UCSD-AML1 (cell line): ENCODE measurements at regions not wholly inside any gene's neighbourhood (a gene's known extent, or its start where the extent isn't known, plus 50 kb on each side); places are given as distances from the start of the nearest gene placed in this dataset.
A peak's percentile ranks its signal among the peaks of the same experiment; 100 is the strongest.
"Not testable (repeated sequence)": the region's sequence is repeated elsewhere in the genome, so short reads cannot be mapped to it uniquely, and the experiment has no call there.

ENCODE experiments used
- DNase-seq: peaks from one replicate; lab custom pipeline; 2025; ENCODE audit not compliant: unreplicated experiment; lab: John Stamatoyannopoulos, UW

DNA sequence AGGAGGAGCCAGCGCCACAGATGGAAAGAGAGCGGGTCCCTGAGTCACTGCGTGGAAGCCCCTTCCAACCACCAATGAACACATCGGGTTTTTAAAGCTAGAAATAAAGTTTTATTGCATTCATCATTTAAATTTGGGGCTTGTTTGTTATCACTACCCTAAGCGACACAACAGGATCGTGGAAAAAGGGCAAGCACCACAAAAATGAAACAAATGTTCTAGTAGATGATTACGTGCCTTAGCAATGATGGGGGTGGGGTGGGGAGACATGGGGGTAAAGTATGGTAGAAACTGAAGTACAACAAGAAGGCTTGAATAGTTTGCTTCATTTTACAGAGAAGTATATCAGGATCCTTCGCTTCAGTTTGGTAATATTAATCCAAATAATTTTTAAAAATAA is 221.6 kb upstream of the ATP10A start:
- no peak for DNase-seq

DNA sequence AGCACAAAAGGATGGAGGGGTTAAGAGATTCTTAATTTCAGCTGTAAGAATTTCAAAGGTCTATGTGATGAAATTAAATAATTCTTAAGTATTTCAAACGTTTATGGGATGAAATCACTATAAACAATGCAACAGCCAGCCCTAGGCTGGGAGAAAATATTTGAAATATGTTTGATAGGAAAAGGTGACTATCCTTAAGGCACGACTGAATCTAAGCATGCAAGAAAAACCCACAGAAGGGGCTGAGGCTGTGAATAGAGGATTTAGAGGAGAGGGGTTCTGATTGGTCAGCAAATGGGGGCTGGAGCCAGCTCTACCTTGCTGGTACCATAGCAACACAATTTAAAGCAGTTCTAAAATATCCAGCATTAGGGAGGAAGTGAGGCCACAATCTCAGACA is 220.8 kb upstream of the ATP10A start:
- no peak for DNase-seq

DNA sequence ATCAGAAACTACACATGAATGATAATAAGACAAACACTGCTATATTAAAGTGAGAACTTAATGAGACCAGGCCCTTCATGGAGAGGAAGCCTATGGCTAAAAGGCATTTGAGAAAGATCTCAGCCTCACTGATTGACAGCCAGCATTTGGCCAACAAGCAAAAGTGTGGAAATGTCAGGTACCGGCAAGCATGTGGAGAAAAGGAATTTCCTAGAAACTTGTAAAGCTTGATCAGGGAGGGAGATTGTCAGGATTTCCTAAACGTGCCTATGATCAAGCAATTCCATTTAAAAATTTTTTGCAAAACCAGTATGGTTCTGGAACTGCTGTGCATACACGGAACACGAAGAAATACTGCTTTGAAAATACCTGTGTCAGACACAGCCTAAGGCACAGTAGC is 220.3 kb upstream of the ATP10A start:
- DNase-seq = no peak

DNA sequence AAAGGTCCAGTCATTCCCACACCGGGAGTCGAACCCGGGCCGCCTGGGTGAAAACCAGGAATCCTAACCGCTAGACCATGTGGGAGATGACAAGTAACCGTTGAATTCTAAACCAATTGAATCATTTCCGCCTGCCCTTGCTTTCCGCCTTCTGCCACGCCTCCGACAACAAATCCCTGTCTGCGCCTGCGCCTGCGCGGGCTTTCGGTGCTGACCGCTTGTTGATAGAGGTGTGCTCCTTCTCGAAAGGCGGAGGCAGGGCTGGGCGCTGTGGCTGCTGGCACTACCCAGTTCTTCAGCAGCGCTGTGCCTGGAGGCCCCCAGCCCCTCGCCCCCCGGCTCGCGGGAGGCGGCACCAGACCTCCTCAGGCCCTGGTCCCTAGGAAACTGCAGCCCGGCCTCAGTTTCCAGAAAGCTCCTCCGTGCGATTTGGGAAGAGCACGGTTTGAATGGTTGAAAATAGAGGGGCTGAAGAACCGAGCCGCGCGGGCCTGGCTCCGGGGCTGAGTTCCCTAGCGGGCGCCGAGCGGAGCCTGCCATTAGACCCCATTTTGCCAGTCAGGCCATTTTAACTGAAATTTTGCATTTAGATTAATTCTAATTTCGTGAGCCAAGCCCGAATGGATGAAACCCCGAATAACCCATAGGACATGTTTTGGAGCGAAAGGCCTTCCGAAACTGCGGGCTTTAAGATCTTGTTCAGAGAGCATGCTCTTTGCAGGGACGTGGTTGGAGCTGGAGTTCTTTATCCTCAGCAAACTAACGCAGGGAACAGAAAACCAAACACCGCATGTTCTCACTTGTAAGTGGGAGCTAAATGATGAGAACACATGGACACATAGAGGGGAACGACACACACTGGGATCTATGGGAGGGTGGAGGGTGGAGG is 219.3 kb upstream of the ATP10A start:
- DNase-seq = peak; percentile 96

DNA sequence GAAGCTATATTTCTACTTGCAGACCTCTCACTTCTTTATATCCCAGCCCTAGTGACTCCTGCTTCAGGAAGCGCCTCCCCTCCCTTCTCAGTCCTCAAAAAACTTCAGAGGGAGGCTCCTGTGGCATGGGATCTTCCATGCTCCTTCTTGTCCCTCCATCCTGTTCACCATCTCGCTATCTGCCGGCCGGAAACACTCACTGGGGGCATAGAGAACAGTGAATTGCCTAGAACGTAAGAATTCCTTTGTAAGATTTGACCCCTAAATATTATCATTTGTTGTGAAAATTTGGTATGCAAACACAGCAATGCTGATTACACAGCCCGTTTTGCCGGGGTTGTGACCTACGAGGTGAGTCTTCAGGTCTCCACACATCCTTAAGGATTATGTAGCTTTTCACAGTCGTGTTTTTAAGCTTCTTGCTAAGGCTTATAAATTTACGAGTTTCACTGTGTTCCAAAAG is 218.7 kb upstream of the ATP10A start:
- DNase-seq = no peak

DNA sequence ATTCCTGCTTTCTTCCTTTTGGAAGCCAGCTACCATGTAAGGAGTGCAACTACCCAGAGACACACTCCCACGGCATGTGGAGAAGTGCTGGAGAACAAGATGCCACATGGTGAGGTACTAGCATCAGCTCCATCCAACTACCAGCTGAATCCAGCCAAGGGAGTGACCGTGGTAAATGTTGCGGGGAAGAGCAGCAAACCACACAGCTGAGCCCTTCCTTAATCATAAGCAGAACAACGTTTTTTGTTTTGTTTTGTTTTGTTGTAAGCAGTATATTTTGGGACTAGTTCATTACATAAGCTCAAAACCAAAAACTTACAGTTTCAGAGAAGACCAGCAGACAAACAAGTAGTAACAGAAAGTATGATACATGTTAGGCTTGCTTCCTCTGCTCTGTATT is 212.6 kb upstream of the ATP10A start:
- DNase-seq = no peak

DNA sequence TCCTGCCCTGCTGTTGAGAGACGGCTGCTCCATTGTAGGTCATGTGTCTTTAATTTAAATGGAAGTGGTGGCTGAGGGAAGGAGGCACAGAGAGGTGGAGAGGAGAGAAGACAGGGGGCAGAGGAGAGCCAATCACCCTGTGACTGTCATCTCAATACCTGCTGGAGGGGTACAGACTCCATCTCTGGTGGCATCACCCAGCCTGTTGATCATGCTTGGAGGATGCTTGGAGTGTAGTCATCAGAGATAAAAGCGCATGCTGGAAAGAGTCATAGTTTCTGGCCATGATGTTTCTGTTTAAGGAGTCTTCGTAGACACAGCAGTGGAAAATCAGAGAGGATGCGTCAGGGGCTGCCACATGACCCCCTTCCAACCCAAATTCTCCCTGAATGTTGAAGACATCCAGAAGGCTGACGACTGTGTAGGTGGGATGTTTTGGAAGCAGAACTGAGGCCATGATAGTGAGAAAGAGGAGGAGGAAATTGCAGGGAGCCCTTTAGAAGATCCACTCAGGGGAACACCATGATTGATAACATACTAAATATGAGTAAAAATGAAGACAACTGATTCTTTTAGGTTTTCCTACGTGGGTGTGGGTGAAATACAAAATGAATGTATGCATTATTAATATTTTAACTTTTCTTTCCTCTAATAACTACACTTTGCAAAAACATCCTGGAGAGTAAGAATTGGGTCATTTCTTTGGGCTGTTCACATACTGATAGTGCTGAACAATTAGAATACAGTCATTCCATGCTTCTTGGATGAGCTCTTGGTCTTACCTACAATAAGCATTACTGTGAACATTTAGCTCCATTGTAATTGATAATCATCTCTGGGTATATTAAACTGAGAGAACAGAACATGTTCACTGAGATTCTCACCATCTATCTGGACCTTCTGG is 210.6 kb upstream of the ATP10A start:
- no peak for DNase-seq

DNA sequence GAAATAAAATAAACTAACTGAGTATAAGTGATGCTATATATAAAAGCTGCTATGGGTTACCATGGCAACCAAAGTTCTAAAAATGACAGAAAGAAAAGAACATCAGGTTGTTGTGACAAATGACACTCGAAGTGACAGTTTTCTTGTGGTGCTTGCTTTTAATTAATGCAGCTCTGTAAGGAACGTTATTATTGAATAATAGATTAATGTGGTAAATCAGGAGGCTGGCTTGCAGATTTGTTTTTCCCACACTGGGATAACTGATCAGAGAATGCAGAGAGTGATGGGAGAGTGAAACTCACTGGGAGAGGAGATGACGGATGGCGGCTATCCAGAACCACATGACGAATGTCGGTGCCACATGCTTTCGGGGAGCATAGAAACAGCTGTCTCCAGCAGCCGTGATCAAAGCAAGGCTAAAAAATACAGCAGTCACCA is 207.0 kb upstream of the ATP10A start:
- no peak for DNase-seq

DNA sequence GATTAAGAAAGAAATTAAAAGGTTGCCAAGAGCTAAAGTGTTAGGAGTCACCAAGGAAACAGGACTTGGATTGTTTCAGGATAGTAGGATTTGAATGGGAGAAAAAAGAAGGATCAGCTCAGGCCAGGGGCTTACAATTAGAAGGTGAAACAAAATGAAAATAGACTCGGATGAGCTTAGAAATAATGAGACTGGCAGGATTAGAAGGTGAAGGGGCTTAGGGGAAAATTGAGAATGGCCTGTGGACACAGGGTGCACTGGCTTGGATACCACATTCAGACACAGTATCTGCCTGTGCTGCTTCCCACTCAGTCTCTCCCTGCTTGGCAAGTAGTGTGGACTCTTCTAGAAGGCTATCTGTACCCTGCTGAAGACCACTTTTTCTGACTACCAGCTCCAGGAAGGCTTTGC is 206.1 kb upstream of the ATP10A start:
- DNase-seq = no peak

DNA sequence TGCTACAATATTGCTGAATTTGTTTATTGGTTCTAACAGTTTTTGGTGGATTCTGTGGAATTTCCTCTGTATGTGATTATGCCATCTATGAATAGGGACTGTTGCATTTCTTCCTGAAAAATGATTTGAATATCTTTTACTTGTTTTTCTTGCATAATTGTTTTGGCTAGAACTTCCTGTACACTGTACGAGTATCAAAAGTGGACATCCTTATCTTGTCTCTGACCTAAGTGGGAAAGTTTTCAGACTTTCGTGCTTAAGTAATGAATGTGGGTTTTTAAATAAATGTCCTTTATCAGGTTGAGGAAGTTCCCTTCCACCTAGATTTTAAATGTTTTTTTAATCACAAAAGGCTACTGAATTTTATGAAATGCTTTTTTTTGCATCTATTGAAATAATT is 203.8 kb upstream of the ATP10A start:
- DNase-seq = no peak

DNA sequence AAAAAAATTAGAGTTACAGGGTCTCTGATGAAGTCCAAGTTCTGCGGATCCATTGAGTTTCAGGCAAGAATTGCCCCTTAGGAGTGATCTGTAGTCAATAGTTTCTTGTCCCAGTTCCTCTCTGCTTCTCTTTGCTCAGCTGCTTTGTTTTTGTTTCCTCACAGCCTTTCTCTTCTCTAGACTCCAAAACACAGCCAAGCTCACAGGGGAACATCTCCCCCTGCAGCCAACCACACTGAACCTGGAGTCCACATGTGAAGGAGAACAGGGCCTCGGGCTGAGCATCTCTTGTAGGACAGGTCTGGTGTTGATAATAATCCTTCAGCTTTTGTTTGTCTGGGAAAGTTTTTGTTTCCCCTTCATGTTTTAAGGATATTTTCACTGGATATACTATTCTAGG is 202.6 kb upstream of the ATP10A start:
- no peak for DNase-seq

DNA sequence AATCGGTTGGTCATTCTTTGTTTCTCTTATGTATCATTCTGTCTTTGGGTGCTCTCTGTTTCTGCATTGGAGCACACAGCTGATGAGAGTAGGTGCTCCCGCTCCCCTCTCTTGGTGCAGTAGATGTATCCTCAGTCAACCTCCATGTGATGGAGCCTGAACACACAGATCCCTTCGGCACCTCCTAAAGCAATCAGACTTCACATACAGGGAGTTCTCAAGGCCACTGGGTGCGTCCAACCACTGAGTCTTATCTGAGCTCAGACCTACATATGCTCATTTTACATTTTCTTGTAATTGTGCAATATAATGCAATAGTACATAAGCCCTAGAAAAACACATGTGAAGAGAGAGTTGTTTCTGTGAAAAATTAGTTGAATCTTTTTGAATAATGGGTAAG is 198.1 kb upstream of the ATP10A start:
- DNase-seq = no peak

DNA sequence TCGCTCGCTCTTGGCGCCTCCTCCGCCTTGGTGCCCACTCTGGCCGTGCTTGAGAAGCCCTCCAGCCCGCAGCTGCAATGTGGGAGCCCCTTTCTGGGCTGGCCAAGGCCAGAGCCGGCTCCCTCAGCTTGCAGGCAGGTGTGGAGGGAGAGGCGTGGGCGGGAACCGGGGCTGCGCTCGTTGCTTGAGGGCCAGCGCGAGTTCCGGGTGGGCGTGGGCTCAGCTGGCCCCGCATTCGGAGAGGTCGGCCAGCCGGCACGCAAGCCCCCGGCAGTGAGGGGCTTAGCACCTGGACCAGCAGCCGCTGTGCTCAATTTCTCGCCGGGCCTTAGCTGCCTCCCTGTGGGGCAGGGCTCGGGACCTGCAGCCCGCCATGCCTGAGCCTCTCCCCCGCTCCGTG is 193.6 kb upstream of the ATP10A start:
- not testable (repeated sequence) for DNase-seq

DNA sequence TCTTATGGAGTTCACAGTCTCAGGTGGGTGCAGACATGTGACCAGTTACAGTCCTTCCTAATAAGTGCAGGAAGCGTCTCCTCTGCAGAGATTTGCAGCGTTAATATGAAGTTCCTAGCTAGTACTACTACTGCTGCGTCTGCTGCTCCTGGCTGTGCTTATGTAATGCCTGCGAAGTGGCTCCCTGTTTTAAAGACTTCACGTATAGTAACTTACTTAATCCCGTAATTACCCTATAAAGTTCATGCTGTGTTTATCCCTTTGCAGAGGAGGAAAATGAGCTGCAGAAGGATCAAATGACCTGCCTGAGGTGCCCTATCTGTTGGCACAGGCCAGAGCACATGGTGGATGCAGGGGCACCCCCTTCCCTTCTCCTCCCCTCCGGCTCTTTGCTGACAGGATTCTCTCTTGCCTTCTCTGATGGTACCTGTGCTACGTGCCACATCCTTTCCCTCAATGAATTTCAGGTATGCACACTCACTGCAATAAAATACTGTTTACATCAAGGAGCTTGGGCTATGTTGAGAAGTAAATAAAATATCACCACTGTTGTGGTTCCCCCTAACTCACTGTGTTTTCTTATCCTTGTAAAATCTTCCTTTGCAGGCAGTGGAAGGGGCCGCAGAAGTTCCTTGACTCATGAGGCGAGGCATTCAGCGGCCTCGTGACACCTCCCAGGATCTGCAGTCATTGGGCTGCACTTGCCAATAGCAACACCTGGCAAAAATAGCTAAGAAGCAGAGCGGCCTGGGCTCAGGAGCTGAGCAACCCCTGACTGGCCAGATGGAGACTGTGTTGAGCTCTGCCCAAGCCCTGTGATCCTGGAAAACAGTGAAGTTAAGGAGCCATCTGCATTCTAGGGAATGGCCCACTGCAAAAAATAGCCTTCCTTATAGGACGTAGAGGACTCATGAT is 188.9 kb upstream of the ATP10A start:
- no peak for DNase-seq

DNA sequence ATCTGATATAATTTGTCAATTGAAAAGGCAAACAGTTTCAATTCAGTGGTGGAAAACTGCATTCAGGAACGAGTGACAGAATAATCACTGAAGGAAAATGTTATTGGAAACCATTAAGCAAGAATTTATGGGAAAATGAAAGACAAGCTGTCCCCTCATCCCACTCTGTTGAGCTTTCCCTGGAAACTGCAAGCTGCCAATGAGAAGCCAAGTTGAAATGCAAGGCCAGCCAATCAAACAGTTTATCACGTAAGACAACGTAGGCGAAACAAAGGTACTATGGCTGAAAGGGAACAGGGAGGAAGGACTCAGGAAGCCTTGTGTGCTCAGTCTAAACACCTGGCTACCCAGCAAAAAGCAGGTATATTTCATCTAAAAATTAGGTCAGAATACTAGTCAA is 187.9 kb upstream of the ATP10A start:
- no peak for DNase-seq

DNA sequence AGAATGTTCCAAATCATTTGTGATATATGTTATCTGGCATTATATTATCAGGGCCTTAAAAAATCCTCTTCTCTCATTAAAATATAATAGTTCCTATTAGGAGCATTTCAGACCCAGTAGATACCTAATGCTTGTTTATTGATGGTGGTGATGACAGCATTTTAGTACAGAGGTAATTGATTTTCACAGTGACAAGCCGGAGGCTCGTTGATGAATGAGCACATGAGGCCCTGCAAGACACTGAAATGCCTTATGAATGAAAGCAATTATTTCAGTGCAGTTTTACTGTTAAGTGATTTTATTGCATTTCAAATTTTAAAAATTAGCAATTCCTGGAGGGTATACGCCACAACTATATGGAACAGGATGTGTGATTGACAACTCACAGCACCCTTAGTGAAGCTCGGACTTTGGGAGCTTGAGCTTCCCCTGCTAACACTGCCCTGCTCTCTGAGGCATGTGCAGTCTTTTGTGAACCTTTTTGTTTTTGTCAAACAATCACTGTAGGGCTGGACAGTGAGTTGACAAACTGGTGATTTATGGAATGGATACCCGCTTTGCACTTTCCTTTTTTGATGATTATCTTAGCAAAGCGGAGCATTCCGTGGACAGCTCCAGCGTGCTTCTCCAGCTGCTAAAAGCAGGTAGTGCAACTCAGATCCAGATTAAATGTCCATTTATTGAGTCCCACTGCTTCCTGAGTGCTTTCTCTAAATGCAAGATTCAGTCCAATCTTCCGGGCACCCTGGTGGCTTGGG is 187.0 kb upstream of the ATP10A start:
- DNase-seq = no peak

DNA sequence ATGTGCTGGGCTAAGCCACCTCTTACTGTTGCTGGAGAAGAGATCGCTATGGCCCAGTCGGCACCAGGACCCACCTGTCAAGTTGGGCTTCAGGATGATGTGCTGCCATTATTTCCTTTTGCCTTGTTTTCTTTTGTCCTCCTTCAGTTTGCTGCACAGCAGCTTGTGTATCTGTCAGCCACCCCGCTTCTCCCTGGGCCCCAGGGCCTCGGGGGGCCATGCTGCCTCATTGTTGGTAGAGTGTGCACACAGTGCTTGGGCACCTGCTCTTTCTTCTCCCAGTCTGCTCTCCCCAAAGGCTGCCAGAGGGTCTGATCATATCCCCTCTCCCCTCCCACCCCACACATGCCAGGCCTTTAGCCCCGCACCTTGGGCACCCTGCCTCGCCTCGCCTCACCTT is 185.5 kb upstream of the ATP10A start:
- no peak for DNase-seq

DNA sequence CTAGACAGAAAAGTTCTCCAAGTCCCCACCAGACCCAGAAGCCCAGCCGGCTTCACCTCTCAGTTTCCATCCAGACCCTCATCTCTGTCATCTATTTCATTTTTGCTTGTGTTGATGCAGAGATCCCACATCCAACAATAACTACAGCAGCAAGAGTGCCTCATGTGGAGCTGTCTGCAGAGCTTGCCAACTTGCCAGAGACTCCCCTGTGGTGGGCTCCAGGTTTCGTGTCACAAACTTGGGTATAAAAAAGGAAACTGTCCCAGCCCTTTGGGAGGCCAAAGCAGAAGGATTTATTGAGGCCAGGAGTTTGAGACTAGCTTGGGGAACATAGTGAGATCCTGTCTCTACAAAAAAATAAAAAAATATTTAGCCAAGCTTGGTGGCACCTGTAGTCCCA is 182.4 kb upstream of the ATP10A start:
- DNase-seq = no peak

DNA sequence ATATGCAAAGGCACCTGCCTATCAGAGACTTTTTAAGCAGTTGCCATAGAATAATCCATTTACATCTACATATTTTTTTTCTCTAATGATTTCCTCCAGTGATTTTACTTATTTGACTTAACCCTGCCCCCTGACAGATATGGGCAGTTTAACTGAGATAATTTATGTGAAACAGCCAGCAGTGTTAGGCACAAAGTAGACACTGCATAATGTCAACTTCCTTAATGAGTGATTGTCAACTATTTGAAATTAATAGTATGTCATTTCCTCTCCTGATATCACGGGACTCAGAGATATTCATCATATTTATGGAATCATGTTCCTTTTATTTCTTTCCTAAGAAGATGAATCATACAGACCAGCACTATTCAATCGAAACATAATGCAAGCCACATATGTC is 179.9 kb upstream of the ATP10A start:
- DNase-seq = no peak

DNA sequence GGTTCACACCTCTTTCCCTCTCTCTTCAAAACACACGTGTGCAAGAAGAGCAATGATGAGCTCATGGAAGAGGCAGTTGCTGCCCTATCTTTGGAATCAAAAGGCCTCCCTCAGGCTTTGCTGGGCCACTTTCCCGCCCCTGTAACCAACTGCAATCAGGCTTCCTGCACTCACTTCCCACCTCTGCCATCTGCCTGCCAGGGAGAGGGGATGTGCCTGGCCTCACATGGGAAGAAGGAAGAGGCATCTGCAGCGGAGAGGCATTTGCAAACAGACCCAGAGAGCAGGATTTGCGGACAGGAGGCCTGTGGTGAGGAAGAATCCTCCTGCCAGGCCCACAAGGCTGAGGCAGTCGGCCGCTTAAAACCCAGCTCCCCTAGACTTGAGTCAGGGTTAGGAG is 175.6 kb upstream of the ATP10A start:
- DNase-seq = no peak
